HepG2 (cell line): ENCODE measurements at regions not wholly inside any gene's neighbourhood (a gene's known extent, or its start where the extent isn't known, plus 50 kb on each side); places are given as distances from the start of the nearest gene placed in this dataset.

Experiments used
- ARNTL ChIP-seq: sonication (generic); formaldehyde crosslinking; IDR thresholded peaks from 2 replicates; pipeline ENCODE4 v1.4.0; 2020; ENCODE audit warnings: mild to moderate bottlenecking, missing genetic modification reagents
- ATF1 ChIP-seq: IDR thresholded peaks from 2 replicates; pipeline ENCODE4 v1.6.1; 2016; ENCODE audit warnings: mild to moderate bottlenecking, control low read depth
- ATF6 ChIP-seq: sonication (generic); formaldehyde crosslinking; conservative IDR thresholded peaks from 2 replicates; pipeline ENCODE4 v1.4.0; 2020; ENCODE audit warnings: missing genetic modification reagents
- CBX5 ChIP-seq: sonication (generic); formaldehyde crosslinking; IDR thresholded peaks from 2 replicates; pipeline ENCODE4 v1.4.0; 2020; ENCODE audit warnings: missing genetic modification reagents, borderline replicate concordance
- CERS6 ChIP-seq: sonication (generic); formaldehyde crosslinking; IDR thresholded peaks from 2 replicates; pipeline ENCODE4 v1.5.0; 2020; ENCODE audit warnings: missing genetic modification reagents
- CSRNP1 ChIP-seq: sonication (generic); formaldehyde crosslinking; IDR thresholded peaks from 2 replicates; pipeline ENCODE4 v1.8.1; 2023; ENCODE audit warnings: mild to moderate bottlenecking, missing genetic modification reagents
- GMEB1 ChIP-seq: sonication (generic); formaldehyde crosslinking; IDR thresholded peaks from 2 replicates; pipeline ENCODE4 v1.5.1; 2020; ENCODE audit warnings: missing genetic modification reagents, mild to moderate bottlenecking, borderline replicate concordance
- HCFC1 ChIP-seq: fragments of 150-350 bp; IDR thresholded peaks from 2 replicates; pipeline ENCODE4 v1.6.1; 2014; ENCODE audit warnings: low read depth, low read length
- HOXA7 ChIP-seq: sonication (generic); formaldehyde crosslinking; IDR thresholded peaks from 2 replicates; pipeline ENCODE4 v1.8.1; 2022; ENCODE audit warnings: mild to moderate bottlenecking, missing genetic modification reagents, moderate library complexity
- NFE2L1 ChIP-seq: sonication (generic); formaldehyde crosslinking; IDR thresholded peaks from 2 replicates; pipeline ENCODE4 v1.4.0; 2020; ENCODE audit warnings: missing genetic modification reagents, mild to moderate bottlenecking, borderline replicate concordance
- POGZ ChIP-seq: sonication (generic); formaldehyde crosslinking; IDR thresholded peaks from 2 replicates; pipeline ENCODE4 v1.4.0; 2020; ENCODE audit warnings: mild to moderate bottlenecking, missing genetic modification reagents
- PRDM4 ChIP-seq: sonication (generic); formaldehyde crosslinking; IDR thresholded peaks from 2 replicates; pipeline ENCODE4 v1.9.0; 2021; ENCODE audit warnings: missing genetic modification reagents, borderline replicate concordance
- SNAI1 ChIP-seq: sonication (generic); formaldehyde crosslinking; IDR thresholded peaks from 2 replicates; pipeline ENCODE4 v1.5.0; 2020; ENCODE audit warnings: mild to moderate bottlenecking, missing genetic modification reagents, borderline replicate concordance
- SUZ12 ChIP-seq: fragments of 150-350 bp; IDR thresholded peaks from 2 replicates; pipeline ENCODE4 v1.6.1; 2014; ENCODE audit warnings: low read depth, low read length
- ZBTB21 ChIP-seq: sonication (generic); formaldehyde crosslinking; IDR thresholded peaks from 2 replicates; pipeline ENCODE4 v1.4.0; 2020; ENCODE audit warnings: missing genetic modification reagents
- ZKSCAN5 ChIP-seq: sonication (generic); formaldehyde crosslinking; IDR thresholded peaks from 2 replicates; pipeline ENCODE4 v1.5.1; 2020; ENCODE audit warnings: mild to moderate bottlenecking, missing genetic modification reagents
- ZNF432 ChIP-seq: sonication (generic); formaldehyde crosslinking; IDR thresholded peaks from 2 replicates; pipeline ENCODE4 v1.5.0; 2020; ENCODE audit warnings: missing genetic modification reagents, mild to moderate bottlenecking, borderline replicate concordance
- ZNF776 ChIP-seq: sonication (generic); formaldehyde crosslinking; IDR thresholded peaks from 2 replicates; pipeline ENCODE4 v1.4.0; 2020; ENCODE audit warnings: mild to moderate bottlenecking, missing genetic modification reagents

- TF ChIP-seq CSRNP1 (CRISPR knock-in tag) = peak; percentile 83
- no peak for TF ChIP-seq ZNF432
- no peak for TF ChIP-seq CERS6 (CRISPR knock-in tag)
- TF ChIP-seq ZNF776 (CRISPR knock-in tag) = 0 out of 2 replicates have a peak, but pooled peaks have one; percentile 49
- TF ChIP-seq SUZ12 = no peak
- no peak for TF ChIP-seq SNAI1 (CRISPR knock-in tag)
- TF ChIP-seq PRDM4 (CRISPR knock-in tag) = peak; percentile 63
- TF ChIP-seq ARNTL (CRISPR knock-in tag) = peak; percentile 82
- TF ChIP-seq GMEB1 (CRISPR knock-in tag) = peak; percentile 63; the same call in 1 of the 2 replicates
- no peak for TF ChIP-seq NFE2L1
- TF ChIP-seq HCFC1 = no peak; the same call in 1 of the 2 replicates
- peak; percentile 98 for TF ChIP-seq CBX5 (CRISPR knock-in tag)
- TF ChIP-seq ZBTB21 (CRISPR knock-in tag) = 0 out of 2 replicates have a peak, but pooled peaks have one; percentile 12
- TF ChIP-seq ATF6 = no peak; the same call in 1 of the 2 replicates
- no peak for TF ChIP-seq HOXA7 (CRISPR knock-in tag)
- TF ChIP-seq POGZ (CRISPR knock-in tag) = peak; percentile 88
- no peak for TF ChIP-seq ZKSCAN5 (CRISPR knock-in tag)
- TF ChIP-seq ATF1 (CRISPR knock-in tag) = no peak
Measured at GRCh38 chr2:42974721-42975717, 182.6 kb upstream of the HAAO start (continued).
